ENCODE measurements at regions not wholly inside any gene's neighbourhood (a gene's known extent, or its start where the extent isn't known, plus 50 kb on each side); places are given as distances from the start of the nearest gene placed in this dataset.
A peak's percentile ranks its signal among the peaks of the same experiment; 100 is the strongest.

DNA sequence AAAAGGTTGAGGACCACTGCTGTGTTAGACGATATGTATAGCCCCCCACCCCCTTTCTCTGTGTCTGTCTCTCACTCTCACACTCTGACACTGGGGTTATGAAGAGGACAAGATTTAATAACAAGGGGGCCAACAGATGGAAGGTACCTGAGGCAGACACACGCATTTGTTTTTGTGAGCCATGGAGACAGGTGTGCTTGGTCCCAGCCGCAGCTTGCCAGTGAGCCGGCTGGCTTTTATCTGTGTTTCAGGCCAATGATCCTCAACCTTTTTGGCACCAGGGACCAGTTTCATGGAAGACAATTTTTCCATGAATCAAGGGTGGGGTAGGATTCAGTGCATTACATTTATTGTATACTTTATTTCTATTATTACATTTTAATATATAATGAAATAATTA is 394.9 kb upstream of the RGMA start:
- TF ChIP-seq, protein P1, sequence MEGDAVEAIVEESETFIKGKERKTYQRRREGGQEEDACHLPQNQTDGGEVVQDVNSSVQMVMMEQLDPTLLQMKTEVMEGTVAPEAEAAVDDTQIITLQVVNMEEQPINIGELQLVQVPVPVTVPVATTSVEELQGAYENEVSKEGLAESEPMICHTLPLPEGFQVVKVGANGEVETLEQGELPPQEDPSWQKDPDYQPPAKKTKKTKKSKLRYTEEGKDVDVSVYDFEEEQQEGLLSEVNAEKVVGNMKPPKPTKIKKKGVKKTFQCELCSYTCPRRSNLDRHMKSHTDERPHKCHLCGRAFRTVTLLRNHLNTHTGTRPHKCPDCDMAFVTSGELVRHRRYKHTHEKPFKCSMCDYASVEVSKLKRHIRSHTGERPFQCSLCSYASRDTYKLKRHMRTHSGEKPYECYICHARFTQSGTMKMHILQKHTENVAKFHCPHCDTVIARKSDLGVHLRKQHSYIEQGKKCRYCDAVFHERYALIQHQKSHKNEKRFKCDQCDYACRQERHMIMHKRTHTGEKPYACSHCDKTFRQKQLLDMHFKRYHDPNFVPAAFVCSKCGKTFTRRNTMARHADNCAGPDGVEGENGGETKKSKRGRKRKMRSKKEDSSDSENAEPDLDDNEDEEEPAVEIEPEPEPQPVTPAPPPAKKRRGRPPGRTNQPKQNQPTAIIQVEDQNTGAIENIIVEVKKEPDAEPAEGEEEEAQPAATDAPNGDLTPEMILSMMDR (IDR thresholded peaks at IDR 0.05), result no peak
- TF ChIP-seq EP300 (IDR thresholded peaks at IDR 0.05) (no peak), POLR2A (IDR thresholded peaks at IDR 0.05) (no peak)
- WGBS, 2 donors, result 87 to 98% methylated on average over 4 of the region's 4 CpGs
- Histone ChIP-seq H3K4me1 (peaks cover 0 to 31% (median 0%) of the 10 kb centered on the region in 4 donors), H3K36me3 (no peaks in the 10 kb centered on the region), H3K4me3 (no peak overlapping the region), H3K27me3 (no peaks in the 10 kb centered on the region), H3K9me3 (no peaks in the 10 kb centered on the region), H3K27ac (no peak overlapping the region)
- DNase-seq (ENCODE audit: low spot score in 2 of 2), result no peak

DNA sequence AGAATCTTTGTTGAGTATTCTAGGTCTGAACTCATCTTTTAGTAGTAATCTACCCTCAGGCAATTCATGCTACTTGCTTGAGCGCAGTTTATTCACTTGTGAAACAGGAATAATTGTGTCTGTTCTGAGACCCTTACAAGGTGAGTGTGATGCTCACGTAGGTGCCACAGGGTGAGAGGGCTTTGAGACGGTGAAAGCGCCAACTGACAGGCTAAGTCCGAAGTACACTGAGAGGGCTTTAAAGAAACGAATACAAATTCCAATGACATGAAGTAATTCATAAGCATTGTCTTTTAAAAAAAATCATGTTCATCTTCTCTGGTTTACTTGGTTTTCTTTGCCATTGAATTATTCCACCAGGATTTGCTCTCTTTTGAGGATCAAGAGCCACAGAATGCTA is 393.7 kb upstream of the RGMA start:
- Histone ChIP-seq H3K4me1 (peaks cover 0 to 31% (median 0%) of the 10 kb centered on the region in 4 donors), H3K27ac (no peak overlapping the region), H3K4me3 (no peak overlapping the region), H3K27me3 (no peaks in the 10 kb centered on the region), H3K9me3 (no peaks in the 10 kb centered on the region), H3K36me3 (no peaks in the 10 kb centered on the region)
- TF ChIP-seq, protein P1 (IDR thresholded peaks at IDR 0.05), result no peak
- no peak for TF ChIP-seq POLR2A (IDR thresholded peaks at IDR 0.05)
- TF ChIP-seq EP300 (IDR thresholded peaks at IDR 0.05), result no peak
- 58 to 69% methylated on average over 6 of the region's 6 CpGs for WGBS, 2 donors
- no peak for DNase-seq (ENCODE audit: low spot score in 2 of 2)

DNA sequence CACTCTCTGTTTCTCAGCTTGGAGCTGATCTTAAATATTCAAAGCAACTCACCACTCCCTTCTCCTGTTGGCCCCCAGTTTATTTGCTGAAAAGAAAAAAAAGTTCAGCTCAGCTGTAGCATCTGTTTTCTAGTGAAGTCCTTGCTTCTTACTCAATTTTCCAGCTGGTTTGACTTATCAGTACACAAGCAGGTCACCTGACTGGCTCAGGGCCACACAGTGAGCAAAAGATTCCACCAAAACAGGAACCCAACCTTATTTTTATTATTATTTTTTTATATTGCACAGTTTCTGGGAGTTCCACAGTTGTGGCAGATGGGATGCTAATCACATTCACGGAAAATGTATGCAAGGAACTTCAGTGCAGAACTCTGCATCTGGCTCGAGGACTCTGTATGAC is 390.7 kb upstream of the RGMA start:
- Histone ChIP-seq H3K9me3 (no peaks in the 10 kb centered on the region), H3K27ac (peak overlapping the region in 1 of 4 donors; percentile 54), H3K4me1 (peaks cover 0 to 16% (median 0%) of the 10 kb centered on the region in 4 donors), H3K4me3 (no peak overlapping the region), H3K36me3 (no peaks in the 10 kb centered on the region), H3K27me3 (no peaks in the 10 kb centered on the region)
- 57 to 75% methylated on average over 2 of the region's 2 CpGs for WGBS, 2 donors
- TF ChIP-seq EP300 (IDR thresholded peaks at IDR 0.05) (peak in 1 of 2 donors; percentile 93), POLR2A (IDR thresholded peaks at IDR 0.05) (no peak)
- TF ChIP-seq, protein P1 (IDR thresholded peaks at IDR 0.05), result no peak
- peak; percentile 83 to 95 for DNase-seq (ENCODE audit: low spot score in 2 of 2)

DNA sequence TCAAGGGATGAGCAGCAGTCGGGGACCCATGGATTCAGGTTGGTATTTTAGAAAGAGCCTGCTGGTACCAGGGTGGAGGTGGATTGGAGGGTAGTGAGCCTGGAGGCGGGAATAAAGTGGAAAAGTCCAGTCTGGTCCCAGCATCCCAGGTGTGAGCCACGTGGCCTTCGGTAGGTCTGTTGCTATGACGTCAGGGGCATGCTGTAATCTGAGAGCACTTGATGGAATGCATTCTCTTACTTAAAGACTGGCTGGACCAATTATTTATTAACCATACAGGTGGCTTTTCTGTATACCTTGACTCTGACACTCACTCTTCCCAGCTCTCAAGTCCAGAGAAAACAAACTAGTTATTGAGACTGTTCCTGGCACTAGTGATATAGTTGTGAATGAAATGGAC is 389.9 kb upstream of the RGMA start:
- Histone ChIP-seq H3K4me1 (peaks cover 0 to 16% (median 0%) of the 10 kb centered on the region in 4 donors), H3K36me3 (no peaks in the 10 kb centered on the region), H3K9me3 (no peaks in the 10 kb centered on the region), H3K27me3 (no peaks in the 10 kb centered on the region), H3K4me3 (no peak overlapping the region), H3K27ac (peak overlapping the region in 1 of 4 donors; percentile 6)
- WGBS, 2 donors, result 74% methylated on average over 5 of the region's 5 CpGs
- TF ChIP-seq, protein P1 (IDR thresholded peaks at IDR 0.05), result no peak
- TF ChIP-seq POLR2A (IDR thresholded peaks at IDR 0.05) (no peak), EP300 (IDR thresholded peaks at IDR 0.05) (no peak)
- DNase-seq (ENCODE audit: low spot score in 2 of 2), result no peak

DNA sequence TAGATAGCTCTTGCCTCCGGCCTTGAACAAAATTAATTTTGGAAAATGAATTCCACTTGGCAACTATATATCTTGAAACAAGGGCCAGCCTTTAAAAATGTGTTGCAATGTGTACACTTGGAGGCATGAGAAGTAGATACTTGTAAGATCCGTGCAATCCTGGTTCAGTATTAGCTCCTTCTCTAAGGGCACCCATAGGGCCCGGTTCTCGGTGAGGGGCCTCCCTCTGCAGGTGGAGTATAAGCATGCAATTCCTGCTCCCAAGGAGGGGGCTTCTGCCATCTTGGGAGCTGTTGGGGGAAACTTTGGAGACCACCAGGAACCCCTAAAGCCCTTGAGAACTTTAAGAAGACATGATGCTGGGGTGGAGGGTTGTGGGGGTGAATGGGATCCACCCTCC is 388.7 kb upstream of the RGMA start:
- peaks cover 0 to 16% (median 0%) of the 10 kb centered on the region in 4 donors for H3K4me1 ChIP-seq
- H3K9me3 ChIP-seq, result no peaks in the 10 kb centered on the region
- H3K27me3 ChIP-seq, result no peaks in the 10 kb centered on the region
- H3K4me3 ChIP-seq, result no peak overlapping the region
- no peak overlapping the region for H3K27ac ChIP-seq
- WGBS, 2 donors, result 85 to 88% methylated on average over 4 of the region's 4 CpGs
- H3K36me3 ChIP-seq, result no peaks in the 10 kb centered on the region
- TF ChIP-seq EP300 (IDR thresholded peaks at IDR 0.05), result no peak
- no peak for DNase-seq (ENCODE audit: low spot score in 2 of 2)

DNA sequence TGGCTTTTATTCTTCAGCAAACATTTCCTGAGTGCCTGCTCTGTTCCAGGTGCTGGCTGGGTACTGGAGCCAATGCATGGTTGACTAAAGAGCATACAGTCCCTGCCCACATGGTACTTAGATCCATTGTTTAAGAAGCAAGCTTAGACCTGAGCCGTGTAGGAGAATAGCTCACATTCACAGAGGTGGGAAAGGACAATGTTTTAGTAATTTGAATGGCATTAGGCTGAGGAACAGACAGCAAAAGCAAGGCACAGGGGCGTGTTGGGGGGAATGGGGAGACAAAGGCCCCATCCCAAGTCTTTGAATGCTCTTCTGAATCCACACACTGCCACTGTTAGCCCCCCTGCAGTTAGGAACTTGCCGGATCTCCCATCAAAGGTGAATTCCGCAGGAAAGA is 388.2 kb upstream of the RGMA start:
- no peak for DNase-seq (ENCODE audit: low spot score in 2 of 2)
- H3K9me3 ChIP-seq, result no peaks in the 10 kb centered on the region
- no peaks in the 10 kb centered on the region for H3K36me3 ChIP-seq
- H3K27ac ChIP-seq, result no peak overlapping the region
- H3K4me3 ChIP-seq, result no peak overlapping the region
- H3K27me3 ChIP-seq, result no peaks in the 10 kb centered on the region
- H3K4me1 ChIP-seq, result peaks cover 0 to 16% (median 0%) of the 10 kb centered on the region in 4 donors
- TF ChIP-seq, protein P1 (IDR thresholded peaks at IDR 0.05), result no peak
- TF ChIP-seq EP300 (IDR thresholded peaks at IDR 0.05) (no peak), POLR2A (IDR thresholded peaks at IDR 0.05) (no peak)
- 51 to 65% methylated on average over 4 of the region's 4 CpGs for WGBS, 2 donors

Measured in tibial nerve (tissue), 4 donors.